HG03460 (cell line): ENCODE measurements at regions not wholly inside any gene's neighbourhood (a gene's known extent, or its start where the extent isn't known, plus 50 kb on each side); places are given as distances from the start of the nearest gene placed in this dataset.

Source experiments
- ATAC-seq: cut with Tn5 transposase; IDR thresholded peaks from one replicate; pipeline ENCODE4 v1.9.1; 2021; ENCODE audit not compliant: unreplicated experiment

DNA sequence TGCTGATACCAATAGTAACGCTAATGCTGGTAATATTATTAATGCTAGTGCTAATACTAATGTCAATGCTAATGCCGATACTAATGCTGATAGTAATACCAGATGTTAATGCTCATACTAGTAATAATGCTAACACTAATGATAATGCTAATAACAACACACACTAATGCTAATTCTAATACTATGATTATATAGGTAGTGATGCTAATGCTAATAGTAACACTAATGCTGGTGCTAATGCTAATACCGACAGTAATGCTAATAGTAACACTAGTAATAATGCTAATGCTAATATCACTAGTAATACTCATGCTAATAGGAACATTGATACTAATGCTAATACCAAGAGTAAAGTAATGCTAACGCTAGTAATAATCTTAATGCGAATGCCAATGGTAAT, 406.4 kb upstream of the RNF32 start:
- ATAC-seq: no peak

- ATAC-seq: no peak
These were observed 407.5 kb upstream of the RNF32 start for GRCh38 chr7:156232931-156233705.

DNA sequence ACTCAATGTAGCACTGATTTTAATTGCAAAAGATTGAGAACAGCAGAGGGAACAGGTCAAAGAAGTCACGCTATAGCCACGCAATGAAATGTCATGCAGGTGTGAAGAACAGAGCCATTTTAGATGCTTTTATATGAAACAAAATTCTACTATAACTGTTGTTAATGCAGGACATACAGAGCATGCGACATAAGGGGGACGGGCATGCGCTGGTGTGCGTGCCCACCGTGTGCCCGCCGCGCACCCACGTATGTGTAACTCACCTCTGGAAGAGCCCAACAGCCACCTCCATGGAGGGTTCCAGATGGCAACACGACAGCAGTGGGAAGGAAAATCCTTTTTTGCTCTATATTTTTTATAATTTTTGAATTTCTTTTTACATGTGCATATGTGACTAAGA, 410.0 kb upstream of the RNF32 start:
- ATAC-seq: no peak

DNA sequence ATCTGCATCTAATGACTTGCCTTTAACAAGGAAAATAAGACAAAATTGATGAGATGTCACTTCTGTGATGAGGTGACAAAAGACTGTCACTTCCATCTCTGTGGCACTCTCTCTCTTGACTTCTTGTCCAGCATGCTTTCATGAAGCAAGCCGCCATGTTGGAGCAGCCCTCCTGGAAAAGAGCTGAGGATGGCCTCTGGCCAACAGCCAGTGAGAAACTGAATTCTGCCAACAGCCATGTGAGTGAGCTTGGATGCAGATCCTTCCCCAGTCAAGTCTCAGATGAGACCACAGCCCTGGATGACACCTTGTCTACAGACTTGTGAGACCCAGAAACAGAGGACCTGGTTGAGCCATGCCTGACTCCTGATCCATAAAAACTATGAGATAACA, 412.6 kb upstream of the SHH start:
- no peak for ATAC-seq

DNA sequence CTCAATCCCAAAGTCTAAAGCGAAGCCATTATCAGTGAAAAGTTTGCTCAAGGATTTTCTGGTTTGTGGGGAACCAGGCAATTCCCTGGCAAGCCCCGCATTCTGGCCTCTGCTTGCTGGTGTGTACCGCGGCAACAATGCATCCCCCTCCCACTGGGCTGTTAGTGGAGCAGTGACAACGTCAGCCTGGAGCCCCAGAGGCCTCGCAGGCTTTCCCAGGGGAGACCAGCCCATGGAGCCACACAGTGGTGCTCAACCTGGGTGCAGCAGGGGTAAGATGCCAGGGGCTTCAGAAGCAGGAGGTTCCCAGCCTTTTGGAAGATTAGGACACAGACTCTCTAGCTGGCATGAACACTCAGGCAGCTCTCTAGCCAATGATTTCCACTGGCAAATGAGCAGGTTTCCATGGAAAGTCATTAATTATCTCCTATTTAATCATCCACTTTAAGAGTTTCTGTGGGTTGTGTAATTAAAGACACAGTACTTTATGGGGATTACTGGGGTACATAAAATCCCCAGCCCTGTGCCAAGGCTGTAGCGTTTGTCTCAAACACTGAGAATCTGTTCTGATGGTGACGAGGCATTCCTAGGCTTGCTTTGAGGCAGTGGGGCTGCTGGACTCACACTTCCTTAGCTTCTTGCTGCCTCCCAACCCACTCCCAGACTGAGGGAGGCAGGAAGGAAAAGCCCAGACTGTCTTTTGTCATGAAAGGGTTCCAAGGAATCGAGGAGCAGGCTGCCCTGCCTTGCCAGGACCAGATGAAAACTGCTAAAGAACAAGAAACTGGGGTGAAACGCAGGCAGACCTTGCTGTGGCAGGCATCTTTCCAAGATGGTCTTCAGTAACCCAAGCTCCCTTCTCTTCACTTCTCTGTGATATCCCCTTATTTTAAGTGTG, 411.9 kb upstream of the SHH start:
- no peak for ATAC-seq

DNA sequence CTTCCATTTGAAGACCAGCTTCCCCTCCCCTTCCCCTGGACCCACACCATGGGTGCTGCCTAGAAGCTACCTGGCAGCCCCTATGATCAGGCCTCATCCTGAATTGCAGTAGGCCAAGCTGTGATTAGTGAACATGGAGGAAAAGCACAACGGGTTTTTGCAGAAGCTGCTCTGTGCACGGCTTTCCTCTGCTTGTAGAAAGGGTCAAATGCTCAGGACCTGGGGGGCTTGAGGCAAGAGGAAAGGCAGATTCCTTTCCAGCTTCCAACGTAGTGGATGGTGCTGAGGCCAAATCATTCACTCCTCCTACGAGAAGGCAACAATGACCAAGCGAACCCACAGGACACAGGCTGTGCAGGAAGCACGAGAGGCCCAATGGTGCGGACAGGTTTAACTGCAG, 410.3 kb upstream of the SHH start:
- no peak for ATAC-seq

DNA sequence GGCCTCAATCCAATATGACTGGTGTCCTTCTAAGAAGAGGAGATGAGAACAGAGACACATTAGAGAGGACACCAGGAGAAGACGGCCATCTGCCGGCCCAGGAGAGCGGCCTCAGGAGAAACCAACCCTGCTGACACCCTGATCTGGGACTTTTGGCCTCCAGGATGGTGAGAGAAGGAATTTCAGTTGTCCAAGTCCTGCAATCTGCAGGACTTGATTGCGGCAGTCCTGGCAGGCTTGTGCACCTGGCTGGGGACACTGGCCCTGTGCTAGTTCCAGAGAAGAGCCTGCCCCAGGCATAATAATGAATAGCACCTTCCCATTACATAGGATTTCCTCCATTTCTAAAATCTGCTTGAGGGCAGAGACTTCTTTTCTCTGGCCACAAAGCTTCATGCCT, 409.9 kb upstream of the SHH start:
- no peak for ATAC-seq

DNA sequence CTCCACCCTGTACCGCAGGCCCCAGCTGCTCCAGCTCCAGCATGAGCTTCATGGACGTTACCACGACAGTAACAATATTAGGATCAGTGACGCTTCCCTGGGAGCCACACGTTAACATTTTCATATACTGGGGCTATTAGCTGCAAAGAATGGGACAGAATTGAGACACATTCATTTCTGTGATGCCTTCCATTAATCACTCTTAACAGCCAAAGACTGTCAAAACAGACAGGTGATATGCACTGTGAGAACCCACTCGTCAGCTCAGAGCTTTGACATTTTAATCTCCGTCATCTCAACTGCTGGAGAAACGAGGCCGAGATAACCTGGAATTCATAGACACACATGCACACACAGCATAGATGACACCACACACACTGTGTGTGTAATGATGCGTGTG, 408.4 kb upstream of the SHH start:
- ATAC-seq: no peak

GRCh38 chr7:156220078-156220605, 407.9 kb upstream of the SHH start:
- no peak for ATAC-seq

DNA sequence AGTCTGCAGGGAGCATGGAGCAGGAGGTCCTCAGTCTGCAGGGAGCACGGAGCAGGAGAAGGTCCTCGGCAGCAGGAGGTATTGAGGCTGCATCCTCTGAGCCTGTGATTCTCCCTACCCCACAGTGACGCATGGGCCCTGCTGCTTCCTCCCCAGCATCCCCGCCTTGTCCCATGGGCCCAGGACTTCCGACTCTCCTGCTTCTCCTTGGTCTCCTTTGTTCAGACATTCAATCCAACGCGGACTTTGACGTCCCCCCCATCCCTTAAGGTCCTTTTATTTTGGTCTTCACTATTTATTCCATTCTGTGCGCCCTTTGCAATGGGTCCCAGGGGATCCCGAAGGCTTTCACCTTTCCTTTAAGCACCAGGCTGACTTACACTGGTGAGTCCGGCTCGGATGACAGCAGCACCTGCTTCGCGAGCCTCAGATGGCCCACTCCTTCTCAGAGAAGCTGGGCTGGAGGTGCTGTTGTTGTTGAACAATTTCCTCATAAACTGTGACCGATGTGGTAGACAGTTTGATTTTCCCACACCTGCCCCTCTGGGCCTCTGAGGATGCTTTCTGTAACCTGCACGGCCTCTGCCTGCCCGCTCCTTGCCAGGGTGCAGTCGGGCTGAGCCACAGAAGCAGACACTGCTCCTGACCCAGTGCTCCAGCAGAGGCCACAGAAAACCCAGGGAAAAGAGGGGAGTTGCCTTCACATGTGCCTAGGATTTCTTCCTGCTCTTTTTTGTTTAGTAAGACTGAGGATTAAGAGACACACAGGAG, 407.2 kb upstream of the SHH start:
- ATAC-seq: no peak

DNA sequence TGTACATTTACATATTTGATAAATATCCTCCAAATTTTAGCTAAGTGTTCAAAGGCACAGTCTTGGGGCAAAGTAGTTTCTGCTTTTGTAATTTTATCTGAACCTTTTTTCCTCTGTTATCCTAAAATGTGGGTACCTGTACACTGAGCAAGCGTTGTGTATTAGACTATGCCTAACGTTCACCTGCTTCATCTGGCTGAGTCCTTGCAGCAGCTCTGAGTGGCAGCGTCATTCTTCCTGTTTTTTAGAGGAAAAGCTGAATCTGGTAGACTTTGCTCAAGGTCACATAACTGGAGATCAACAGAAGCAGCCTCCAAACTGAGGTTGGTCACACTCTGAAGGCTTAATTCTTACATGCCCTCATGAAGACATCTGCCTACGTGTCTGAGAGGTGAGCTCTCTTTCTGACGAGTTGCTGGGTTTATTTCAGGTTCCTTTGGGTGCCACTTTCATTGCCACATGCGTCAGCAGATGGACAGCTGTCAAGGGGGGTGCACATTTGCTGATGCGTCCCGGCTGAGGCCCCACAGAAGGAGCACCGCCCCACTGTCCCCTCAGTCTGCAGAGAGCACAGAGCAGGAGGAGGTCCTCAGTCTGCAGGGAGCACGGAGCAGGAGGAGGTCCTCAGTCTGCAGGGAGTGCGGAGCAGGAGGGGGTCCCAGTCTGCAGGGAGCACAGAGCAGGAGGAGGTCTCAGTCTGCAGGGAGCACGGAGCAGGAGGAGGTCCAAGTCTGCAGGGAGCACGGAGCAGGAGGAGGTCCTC, 406.5 kb upstream of the SHH start:
- no peak for ATAC-seq

GRCh38 chr7:156217803-156218202, 405.5 kb upstream of the SHH start:
- ATAC-seq: no peak

DNA sequence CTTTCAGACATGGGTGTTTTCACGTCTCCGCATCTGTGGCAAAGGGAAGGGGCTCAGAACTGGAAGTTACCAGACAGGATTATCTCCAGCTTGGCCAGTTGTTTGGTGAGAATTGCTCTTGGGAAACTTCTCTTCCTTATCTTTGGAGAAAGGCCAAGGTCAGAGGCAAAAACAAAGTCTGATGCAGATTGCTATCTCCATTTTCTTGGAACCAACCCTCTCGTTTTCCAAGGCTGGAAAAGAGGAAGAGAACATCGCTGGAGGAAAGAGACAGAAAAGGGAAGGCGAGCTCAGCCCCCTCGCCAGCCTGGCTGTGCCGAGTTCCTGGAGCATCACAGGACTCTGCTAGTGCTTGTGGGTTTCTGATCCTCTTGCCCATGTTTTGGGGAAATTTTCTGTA, 396.8 kb upstream of the SHH start:
- ATAC-seq: no peak

- no peak for ATAC-seq
These were observed 395.0 kb upstream of the SHH start for GRCh38 chr7:156207306-156207705.

- ATAC-seq: no peak
These were observed 393.9 kb upstream of the SHH start for GRCh38 chr7:156206174-156206573.

GRCh38 chr7:156204820-156205219, 392.6 kb upstream of the SHH start:
- ATAC-seq: no peak

- no peak for ATAC-seq
These were observed 391.7 kb upstream of the SHH start for GRCh38 chr7:156203923-156204322.

DNA sequence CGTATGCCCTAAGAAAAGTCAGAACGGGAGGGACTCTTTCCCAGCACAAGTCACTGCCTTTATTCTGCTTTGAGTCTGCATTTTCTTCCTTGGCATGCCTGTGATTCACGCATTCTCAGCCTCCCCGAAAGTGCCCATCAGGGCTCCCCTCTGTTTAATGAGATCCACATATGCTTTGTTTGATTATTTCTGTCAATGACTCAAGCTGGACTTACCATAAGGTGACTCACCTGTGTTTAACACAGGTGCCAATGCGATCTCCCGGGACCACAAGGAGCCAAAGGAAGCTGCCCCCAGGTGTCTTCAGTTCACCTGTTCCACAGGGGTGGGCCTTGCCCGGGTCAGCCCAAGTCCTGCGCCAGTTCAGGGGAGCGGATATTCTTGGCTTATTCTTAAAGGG, 386.0 kb upstream of the SHH start:
- ATAC-seq: no peak

DNA sequence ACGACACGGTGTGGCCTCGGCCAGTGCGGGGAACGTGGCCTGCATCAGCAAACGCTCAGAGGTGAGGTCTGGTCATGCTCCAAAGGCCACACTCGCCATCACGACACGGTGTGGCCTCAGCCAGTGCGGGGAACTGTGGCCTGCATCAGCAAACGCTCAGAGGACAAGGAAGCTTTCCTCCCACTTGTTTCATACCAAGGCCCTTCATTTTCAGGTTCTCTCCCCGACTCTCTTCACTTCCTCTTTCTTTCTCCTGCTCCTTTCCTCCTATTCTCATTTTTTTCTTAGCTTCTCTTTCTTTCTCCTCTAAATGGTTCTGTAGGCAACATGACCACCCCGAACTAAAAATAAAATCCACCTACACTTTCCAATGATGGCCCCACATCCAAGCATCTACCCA, 384.4 kb upstream of the SHH start:
- ATAC-seq: no peak

DNA sequence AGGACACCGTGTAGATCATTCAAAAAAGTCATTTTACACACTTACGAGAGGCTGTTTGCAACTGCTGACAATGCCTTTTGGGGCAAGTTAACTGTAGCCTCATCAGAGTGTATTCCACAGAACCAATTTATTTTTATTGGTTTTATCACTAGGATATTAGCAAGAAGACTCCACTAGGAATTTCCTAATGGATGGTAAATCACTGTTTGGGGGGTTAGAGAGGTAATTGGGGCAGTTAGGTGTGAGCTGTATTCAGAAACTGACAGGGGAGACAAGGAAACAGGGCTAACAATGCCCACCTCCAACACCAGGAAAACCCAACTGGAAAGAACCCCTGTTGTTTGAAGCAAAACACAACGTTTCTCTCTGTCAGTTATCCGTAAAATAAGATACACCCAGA, 383.0 kb upstream of the SHH start:
- ATAC-seq: no peak

- ATAC-seq: no peak
These were observed 382.6 kb upstream of the SHH start for GRCh38 chr7:156194813-156195212.
